ENCODE measurements at regions not wholly inside any gene's neighbourhood (a gene's known extent, or its start where the extent isn't known, plus 50 kb on each side); places are given as distances from the start of the nearest gene placed in this dataset.

GRCh38 chrX:82912382-82912781 lies 595.7 kb upstream of the POU3F4 start:
- FAIRE-seq (no peak), DNase-seq (ENCODE audit: insufficient read length, low spot score) (no peak)

GRCh38 chrX:82934980-82935379 lies 573.1 kb upstream of the POU3F4 start:
- FAIRE-seq (no peak), DNase-seq (ENCODE audit: insufficient read length, low spot score) (no peak)

GRCh38 chrX:82945332-82945731 lies 562.8 kb upstream of the POU3F4 start:
- DNase-seq (ENCODE audit: insufficient read length, low spot score) (no peak), FAIRE-seq (no peak)

- DNase-seq (ENCODE audit: insufficient read length, low spot score): no peak
- FAIRE-seq: no peak
These were observed 547.0 kb upstream of the POU3F4 start for GRCh38 chrX:82961129-82961528.

- no peak for FAIRE-seq
- DNase-seq (ENCODE audit: insufficient read length, low spot score): no peak
These were observed 534.4 kb upstream of the POU3F4 start for GRCh38 chrX:82973646-82974045.

DNA sequence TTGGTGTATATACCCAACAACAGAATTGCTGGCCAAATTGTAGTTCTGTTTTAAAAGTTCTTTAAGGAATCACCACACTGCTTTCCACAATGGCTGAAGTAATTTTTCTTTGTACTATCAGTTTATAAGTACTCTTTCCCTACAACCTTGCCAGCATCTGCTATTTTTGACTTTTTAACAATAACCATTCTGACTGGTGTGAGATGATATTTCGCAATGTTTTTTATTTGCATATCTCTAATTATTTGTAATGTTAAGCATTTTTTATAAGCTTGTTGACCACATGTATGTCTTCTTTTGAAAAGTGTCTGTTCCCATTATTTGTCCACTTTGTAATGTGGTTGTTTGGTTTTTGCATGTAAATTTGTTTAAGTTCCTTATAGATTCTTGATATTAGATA lies 509.9 kb upstream of the POU3F4 start:
- DNase-seq (ENCODE audit: insufficient read length, low spot score) (no peak), FAIRE-seq (no peak)

- FAIRE-seq (no peak), DNase-seq (ENCODE audit: insufficient read length, low spot score) (no peak)
These were observed 504.1 kb upstream of the POU3F4 start for GRCh38 chrX:83004012-83004411.

DNA sequence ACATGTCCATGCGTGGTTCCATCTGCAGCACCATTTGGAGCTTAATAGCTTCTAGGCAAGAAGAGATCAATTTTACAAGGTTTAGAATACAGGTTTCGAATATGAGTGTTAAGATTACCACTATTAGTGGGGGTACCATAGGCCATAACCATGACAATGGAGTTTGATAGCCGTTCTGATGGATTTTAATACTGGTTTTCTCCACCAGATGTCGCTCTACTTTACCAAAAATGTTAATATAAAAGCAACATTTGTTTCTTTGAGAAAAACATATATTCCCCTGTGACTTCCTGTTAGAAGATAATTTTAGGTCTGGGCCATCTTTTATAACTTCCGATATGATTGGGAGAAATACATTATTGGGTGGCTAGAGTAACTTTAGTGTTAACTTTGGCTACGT lies 499.7 kb upstream of the POU3F4 start:
- no peak for DNase-seq (ENCODE audit: insufficient read length, low spot score)
- FAIRE-seq: no peak

DNA sequence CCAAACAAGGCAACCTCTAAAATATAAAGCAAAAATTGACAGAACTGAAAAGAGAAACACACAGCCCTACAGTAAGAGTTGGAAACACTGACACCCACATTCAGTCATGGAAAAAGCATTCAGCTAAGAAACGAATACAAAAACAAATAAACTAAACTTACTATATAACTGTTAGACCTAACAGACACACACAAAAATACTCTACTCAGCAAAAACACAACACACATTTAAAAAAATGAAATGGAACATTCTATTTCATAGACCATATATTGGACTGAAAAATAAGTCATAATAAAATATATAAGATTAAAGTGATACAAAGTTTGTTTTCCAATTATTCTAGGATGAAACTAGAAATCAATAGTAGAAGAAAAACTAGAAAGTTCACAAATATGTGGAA lies 488.8 kb upstream of the POU3F4 start:
- DNase-seq (ENCODE audit: insufficient read length, low spot score) (no peak), FAIRE-seq (no peak)

DNA sequence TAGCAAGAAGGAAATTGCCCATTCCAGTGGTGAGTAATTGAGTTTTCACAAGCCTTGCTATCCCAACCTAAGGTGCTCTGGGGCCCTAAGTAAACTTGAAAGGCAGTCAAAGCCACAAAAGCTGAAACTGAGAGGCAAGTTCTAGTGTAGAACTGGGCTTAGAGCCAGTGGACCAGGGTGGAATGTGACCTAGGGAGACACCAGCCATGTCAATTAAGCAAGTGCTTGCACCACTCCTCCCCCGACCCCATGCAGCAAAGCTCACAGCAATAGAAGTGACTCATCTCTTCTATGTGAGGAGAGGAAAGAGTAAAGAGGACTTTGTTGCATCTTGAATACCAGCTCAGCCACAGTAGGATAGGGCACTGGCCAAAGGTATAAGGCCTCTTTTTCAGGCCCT lies 486.1 kb upstream of the POU3F4 start:
- peak; percentile 1 for DNase-seq (ENCODE audit: insufficient read length, low spot score)
- FAIRE-seq: no peak
